ENCODE measurements at regions not wholly inside any gene's neighbourhood (a gene's known extent, or its start where the extent isn't known, plus 50 kb on each side); places are given as distances from the start of the nearest gene placed in this dataset.

DNA sequence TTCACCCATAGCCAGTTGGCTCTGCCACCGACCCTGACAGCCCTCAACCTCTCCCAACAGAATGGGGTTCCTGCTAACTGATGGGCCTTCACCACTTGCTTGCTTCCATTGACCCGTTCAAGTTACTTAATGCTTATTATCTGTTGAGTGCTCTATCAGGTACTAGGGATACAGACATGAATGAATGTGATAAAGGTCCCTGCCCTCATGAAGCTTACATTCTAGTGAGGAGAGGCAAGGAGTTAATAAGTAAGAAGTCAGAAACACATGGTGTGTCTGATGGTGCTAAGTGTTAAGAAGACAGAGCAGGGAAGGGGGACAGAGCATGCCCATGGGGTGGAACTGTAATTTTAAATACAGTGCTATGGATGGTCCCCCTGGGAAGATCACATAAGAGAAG lies 107.5 kb upstream of the JUN start (continued):
- TF ChIP-seq, protein P1, sequence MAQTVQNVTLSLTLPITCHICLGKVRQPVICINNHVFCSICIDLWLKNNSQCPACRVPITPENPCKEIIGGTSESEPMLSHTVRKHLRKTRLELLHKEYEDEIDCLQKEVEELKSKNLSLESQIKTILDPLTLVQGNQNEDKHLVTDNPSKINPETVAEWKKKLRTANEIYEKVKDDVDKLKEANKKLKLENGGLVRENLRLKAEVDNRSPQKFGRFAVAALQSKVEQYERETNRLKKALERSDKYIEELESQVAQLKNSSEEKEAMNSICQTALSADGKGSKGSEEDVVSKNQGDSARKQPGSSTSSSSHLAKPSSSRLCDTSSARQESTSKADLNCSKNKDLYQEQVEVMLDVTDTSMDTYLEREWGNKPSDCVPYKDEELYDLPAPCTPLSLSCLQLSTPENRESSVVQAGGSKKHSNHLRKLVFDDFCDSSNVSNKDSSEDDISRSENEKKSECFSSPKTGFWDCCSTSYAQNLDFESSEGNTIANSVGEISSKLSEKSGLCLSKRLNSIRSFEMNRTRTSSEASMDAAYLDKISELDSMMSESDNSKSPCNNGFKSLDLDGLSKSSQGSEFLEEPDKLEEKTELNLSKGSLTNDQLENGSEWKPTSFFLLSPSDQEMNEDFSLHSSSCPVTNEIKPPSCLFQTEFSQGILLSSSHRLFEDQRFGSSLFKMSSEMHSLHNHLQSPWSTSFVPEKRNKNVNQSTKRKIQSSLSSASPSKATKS (CRISPR knock-in tag; IDR thresholded peaks at IDR 0.05) = no peak
- TF ChIP-seq ZNF140 (CRISPR knock-in tag; IDR thresholded peaks at IDR 0.05) = no peak
- no peak for TF ChIP-seq TCF3 (CRISPR knock-in tag; IDR thresholded peaks at IDR 0.05)
- TF ChIP-seq PRPF4 (IDR thresholded peaks at IDR 0.05; ENCODE audit: insufficient read depth, low read depth, low read length, poor library complexity, severe bottlenecking) = no peak
- TF ChIP-seq, protein P2, sequence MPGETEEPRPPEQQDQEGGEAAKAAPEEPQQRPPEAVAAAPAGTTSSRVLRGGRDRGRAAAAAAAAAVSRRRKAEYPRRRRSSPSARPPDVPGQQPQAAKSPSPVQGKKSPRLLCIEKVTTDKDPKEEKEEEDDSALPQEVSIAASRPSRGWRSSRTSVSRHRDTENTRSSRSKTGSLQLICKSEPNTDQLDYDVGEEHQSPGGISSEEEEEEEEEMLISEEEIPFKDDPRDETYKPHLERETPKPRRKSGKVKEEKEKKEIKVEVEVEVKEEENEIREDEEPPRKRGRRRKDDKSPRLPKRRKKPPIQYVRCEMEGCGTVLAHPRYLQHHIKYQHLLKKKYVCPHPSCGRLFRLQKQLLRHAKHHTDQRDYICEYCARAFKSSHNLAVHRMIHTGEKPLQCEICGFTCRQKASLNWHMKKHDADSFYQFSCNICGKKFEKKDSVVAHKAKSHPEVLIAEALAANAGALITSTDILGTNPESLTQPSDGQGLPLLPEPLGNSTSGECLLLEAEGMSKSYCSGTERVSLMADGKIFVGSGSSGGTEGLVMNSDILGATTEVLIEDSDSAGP (CRISPR knock-in tag; IDR thresholded peaks at IDR 0.05) = no peak
- no peak for TF ChIP-seq ZNF518B (CRISPR knock-in tag; IDR thresholded peaks at IDR 0.05)
- no peak for TF ChIP-seq HDGF (IDR thresholded peaks at IDR 0.05)
- TF ChIP-seq HDAC1 (IDR thresholded peaks at IDR 0.05) = no peak
- no peak for TF ChIP-seq E4F1 (CRISPR knock-in tag; IDR thresholded peaks at IDR 0.05; ENCODE audit: borderline replicate concordance)
- TF ChIP-seq HMG20A (CRISPR knock-in tag; conservative IDR thresholded peaks at IDR 0.05) = no peak
- no peak for TF ChIP-seq VEZF1 (CRISPR knock-in tag; IDR thresholded peaks at IDR 0.05)
- no peak for TF ChIP-seq TARDBP (IDR thresholded peaks at IDR 0.05)
- TF ChIP-seq FIP1L1 (IDR thresholded peaks at IDR 0.05; ENCODE audit: low read depth, low read length, poor library complexity, severe bottlenecking) = no peak
- no peak for TF ChIP-seq ZNF232 (CRISPR knock-in tag; IDR thresholded peaks at IDR 0.05)
